SK-N-SH treated with all-trans-retinoic acid at 6 μM for 48 hours (cell line): ENCODE measurements at regions not wholly inside any gene's neighbourhood (a gene's known extent, or its start where the extent isn't known, plus 50 kb on each side); places are given as distances from the start of the nearest gene placed in this dataset.

ENCODE experiments used
- ATAC-seq: fragments of 200-7000 bp; cut with Tn5 transposase; 3 replicates; pipeline ENCODE4 v1.9.1; 2020; ENCODE audit warnings: mild to moderate bottlenecking, moderate library complexity
- ARNTL ChIP-seq: fragments of 450-650 bp; formaldehyde crosslinking; IDR thresholded peaks from 2 replicates; pipeline ENCODE4 v1.5.0; 2020; ENCODE audit warnings: low read depth, mild to moderate bottlenecking, moderate library complexity, borderline replicate concordance
- CREB5 ChIP-seq: fragments of 250-450 bp; sonication (Bioruptor Pico); IDR thresholded peaks from 2 replicates; pipeline ENCODE4 v1.5.1; 2020; ENCODE audit warnings: low read depth, mild to moderate bottlenecking, moderate library complexity
- ESRRG ChIP-seq: fragments of 250-450 bp; sonication (Bioruptor Pico); IDR thresholded peaks from 2 replicates; pipeline ENCODE4 v1.6.1; 2021; ENCODE audit warnings: mild to moderate bottlenecking
- GLIS3 ChIP-seq: fragments of 250-450 bp; sonication (Bioruptor Pico); IDR thresholded peaks from 2 replicates; pipeline ENCODE4 v1.5.0; 2020; ENCODE audit warnings: mild to moderate bottlenecking, moderate library complexity
- PATZ1 ChIP-seq: fragments of 250-450 bp; sonication (Bioruptor Pico); IDR thresholded peaks from 2 replicates; pipeline ENCODE4 v1.8.0; 2020; ENCODE audit warnings: mild to moderate bottlenecking, moderate library complexity, borderline replicate concordance
- POU6F1 ChIP-seq: fragments of 250-450 bp; sonication (Bioruptor Pico); IDR thresholded peaks from 2 replicates; pipeline ENCODE4 v1.8.0; 2021; ENCODE audit warnings: low read depth, mild to moderate bottlenecking, moderate library complexity, borderline replicate concordance
- PPARA ChIP-seq: fragments of 250-450 bp; sonication (Bioruptor Pico); IDR thresholded peaks from 2 replicates; pipeline ENCODE4 v1.5.0; 2020; ENCODE audit warnings: mild to moderate bottlenecking, borderline replicate concordance
- SNAI2 ChIP-seq: fragments of 250-450 bp; sonication (Bioruptor Pico); IDR thresholded peaks from 2 replicates; pipeline ENCODE4 v1.5.0; 2020; ENCODE audit warnings: mild to moderate bottlenecking, moderate library complexity
- TCF4 ChIP-seq: fragments of 250-450 bp; sonication (Bioruptor Pico); IDR thresholded peaks from 2 replicates; pipeline ENCODE4 v1.8.0; 2021; ENCODE audit warnings: mild to moderate bottlenecking, moderate library complexity, borderline replicate concordance
- TOX ChIP-seq: fragments of 250-450 bp; sonication (Bioruptor Pico); IDR thresholded peaks from 2 replicates; pipeline ENCODE4 v1.8.0; 2021; ENCODE audit warnings: mild to moderate bottlenecking, moderate library complexity, borderline replicate concordance
- ZC3H10 ChIP-seq: fragments of 250-450 bp; sonication (Bioruptor Pico); IDR thresholded peaks from 2 replicates; pipeline ENCODE4 v1.5.1; 2021; ENCODE audit warnings: mild to moderate bottlenecking, moderate library complexity
- ZFP3 ChIP-seq: fragments of 250-450 bp; sonication (Bioruptor Pico); IDR thresholded peaks from 2 replicates; pipeline ENCODE4 v1.5.0; 2020; ENCODE audit warnings: mild to moderate bottlenecking, moderate library complexity
- ZFP30 ChIP-seq: fragments of 450-650 bp; formaldehyde crosslinking; IDR thresholded peaks from 2 replicates; pipeline ENCODE4 v1.5.0; 2022; ENCODE audit warnings: mild to moderate bottlenecking, moderate library complexity
- ZNF70 ChIP-seq: fragments of 450-650 bp; formaldehyde crosslinking; IDR thresholded peaks from 2 replicates; pipeline ENCODE4 v1.5.0; 2020; ENCODE audit warnings: mild to moderate bottlenecking, moderate library complexity
- ZNF8 ChIP-seq: fragments of 450-650 bp; formaldehyde crosslinking; IDR thresholded peaks from 2 replicates; pipeline ENCODE4 v1.5.0; 2020; ENCODE audit warnings: mild to moderate bottlenecking, moderate library complexity
- TF ChIP-seq, protein P1 (sequence below): fragments of 250-450 bp; sonication (Bioruptor Pico); IDR thresholded peaks from 2 replicates; pipeline ENCODE4 v1.5.1; 2021; ENCODE audit warnings: mild to moderate bottlenecking, moderate library complexity
- TF ChIP-seq, protein P2 (sequence below): fragments of 250-450 bp; sonication (Bioruptor Pico); IDR thresholded peaks from 2 replicates; pipeline ENCODE4 v1.5.0; 2020; ENCODE audit warnings: mild to moderate bottlenecking, moderate library complexity

DNA sequence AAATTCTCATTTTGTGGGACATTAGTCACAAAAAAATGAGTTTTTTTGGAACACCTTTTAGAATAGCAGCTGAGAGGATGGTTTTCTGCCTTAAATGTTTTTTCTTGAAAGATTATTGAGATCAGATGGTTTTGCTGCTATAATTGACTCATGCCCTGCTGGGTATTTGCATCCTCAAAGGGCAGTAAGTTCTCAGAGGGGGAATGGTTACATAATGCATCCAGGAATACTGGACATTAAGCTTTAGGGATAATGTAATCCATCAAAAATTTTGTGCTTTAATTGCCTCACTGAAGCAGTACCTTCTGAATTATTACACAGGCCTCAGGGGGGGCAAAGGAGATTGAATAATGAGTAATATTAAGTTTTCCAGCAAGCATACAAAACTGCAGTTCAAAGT is 866.3 kb upstream of the SPRY2 start:
- TF ChIP-seq, protein P1, sequence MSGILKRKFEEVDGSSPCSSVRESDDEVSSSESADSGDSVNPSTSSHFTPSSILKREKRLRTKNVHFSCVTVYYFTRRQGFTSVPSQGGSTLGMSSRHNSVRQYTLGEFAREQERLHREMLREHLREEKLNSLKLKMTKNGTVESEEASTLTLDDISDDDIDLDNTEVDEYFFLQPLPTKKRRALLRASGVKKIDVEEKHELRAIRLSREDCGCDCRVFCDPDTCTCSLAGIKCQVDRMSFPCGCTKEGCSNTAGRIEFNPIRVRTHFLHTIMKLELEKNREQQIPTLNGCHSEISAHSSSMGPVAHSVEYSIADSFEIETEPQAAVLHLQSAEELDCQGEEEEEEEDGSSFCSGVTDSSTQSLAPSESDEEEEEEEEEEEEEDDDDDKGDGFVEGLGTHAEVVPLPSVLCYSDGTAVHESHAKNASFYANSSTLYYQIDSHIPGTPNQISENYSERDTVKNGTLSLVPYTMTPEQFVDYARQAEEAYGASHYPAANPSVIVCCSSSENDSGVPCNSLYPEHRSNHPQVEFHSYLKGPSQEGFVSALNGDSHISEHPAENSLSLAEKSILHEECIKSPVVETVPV (CRISPR knock-in tag): no peak
- TF ChIP-seq TCF4 (CRISPR knock-in tag): no peak
- TF ChIP-seq, protein P2, sequence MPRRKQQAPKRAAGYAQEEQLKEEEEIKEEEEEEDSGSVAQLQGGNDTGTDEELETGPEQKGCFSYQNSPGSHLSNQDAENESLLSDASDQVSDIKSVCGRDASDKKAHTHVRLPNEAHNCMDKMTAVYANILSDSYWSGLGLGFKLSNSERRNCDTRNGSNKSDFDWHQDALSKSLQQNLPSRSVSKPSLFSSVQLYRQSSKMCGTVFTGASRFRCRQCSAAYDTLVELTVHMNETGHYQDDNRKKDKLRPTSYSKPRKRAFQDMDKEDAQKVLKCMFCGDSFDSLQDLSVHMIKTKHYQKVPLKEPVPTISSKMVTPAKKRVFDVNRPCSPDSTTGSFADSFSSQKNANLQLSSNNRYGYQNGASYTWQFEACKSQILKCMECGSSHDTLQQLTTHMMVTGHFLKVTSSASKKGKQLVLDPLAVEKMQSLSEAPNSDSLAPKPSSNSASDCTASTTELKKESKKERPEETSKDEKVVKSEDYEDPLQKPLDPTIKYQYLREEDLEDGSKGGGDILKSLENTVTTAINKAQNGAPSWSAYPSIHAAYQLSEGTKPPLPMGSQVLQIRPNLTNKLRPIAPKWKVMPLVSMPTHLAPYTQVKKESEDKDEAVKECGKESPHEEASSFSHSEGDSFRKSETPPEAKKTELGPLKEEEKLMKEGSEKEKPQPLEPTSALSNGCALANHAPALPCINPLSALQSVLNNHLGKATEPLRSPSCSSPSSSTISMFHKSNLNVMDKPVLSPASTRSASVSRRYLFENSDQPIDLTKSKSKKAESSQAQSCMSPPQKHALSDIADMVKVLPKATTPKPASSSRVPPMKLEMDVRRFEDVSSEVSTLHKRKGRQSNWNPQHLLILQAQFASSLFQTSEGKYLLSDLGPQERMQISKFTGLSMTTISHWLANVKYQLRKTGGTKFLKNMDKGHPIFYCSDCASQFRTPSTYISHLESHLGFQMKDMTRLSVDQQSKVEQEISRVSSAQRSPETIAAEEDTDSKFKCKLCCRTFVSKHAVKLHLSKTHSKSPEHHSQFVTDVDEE (CRISPR knock-in tag): no peak
- no peak for TF ChIP-seq PATZ1 (CRISPR knock-in tag)
- no peak for ATAC-seq

DNA sequence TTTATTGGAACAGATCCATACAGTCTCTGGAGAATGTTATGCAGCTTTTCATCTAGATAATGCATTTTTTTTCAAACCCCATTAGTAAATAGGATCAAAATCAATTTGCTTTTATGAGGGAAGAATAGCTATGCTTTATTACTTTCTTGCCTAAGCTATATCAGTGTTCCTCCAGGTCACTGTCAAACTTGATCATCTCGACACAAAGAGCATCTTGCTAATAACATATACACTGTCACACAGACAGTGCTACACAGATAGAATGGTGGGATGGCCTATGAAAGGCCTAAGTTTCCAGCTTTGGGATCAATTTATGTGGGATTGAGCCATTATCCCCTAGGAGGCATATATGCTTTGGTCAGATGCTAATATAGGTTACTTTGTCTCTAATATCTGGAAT is 862.9 kb upstream of the SPRY2 start:
- no peak for ATAC-seq

DNA sequence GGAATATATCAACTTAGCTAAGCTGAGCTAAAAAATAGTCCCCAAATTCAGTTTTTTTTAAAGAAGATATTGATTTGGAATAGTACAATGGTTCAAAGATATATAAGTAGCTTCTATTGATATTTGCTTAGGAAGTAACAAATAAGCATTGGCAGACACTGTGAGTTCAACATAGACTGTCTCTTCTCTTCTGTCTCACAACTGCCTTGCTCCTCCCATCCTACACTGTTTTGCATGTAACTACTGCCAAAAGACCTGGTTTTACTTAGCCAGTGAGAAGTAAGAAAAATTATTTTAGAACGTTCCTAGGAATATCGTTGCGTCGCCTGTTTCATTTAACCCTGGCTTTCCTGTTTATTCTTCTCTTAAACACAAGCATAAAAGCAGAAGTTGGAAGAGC is 859.0 kb upstream of the SPRY2 start:
- TF ChIP-seq PATZ1 (CRISPR knock-in tag) (no peak), ZNF8 (no peak), ZC3H10 (CRISPR knock-in tag) (no peak), POU6F1 (CRISPR knock-in tag) (no peak), PPARA (no peak), ZNF70 (no peak), ZFP3 (CRISPR knock-in tag) (no peak), ARNTL (CRISPR knock-in tag) (no peak), CREB5 (no peak)
- ATAC-seq: no peak

More for the DNA sequence above, 862.9 kb upstream of the SPRY2 start:
- no peak for TF ChIP-seq ESRRG (CRISPR knock-in tag)
- no peak for TF ChIP-seq ZC3H10 (CRISPR knock-in tag)
- TF ChIP-seq CREB5: no peak
- TF ChIP-seq ARNTL (CRISPR knock-in tag): no peak

DNA sequence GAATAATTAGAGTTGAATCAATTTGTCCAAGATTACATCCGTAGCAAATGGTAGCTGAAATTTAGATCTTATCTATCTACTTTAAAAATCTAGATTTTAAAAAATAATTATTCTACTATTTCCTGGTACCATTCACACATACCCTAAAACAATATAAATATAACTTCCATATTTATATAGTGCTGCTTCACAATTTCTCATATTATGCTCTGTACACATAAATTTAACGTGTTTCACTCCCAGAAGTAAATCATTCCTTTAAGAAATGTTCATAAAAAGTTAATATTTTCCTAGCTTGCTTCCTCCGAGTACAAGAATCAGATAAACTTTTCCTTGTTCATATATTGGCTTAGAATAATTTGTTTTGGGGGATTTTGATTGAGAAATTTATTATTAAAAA is 857.0 kb upstream of the SPRY2 start:
- ATAC-seq: no peak
- TF ChIP-seq SNAI2 (CRISPR knock-in tag): no peak
- TF ChIP-seq ZFP30 (CRISPR knock-in tag): no peak
- TF ChIP-seq ESRRG (CRISPR knock-in tag): no peak
- no peak for TF ChIP-seq ZC3H10 (CRISPR knock-in tag)
- TF ChIP-seq PATZ1 (CRISPR knock-in tag): no peak
- TF ChIP-seq ARNTL (CRISPR knock-in tag): no peak
- no peak for TF ChIP-seq ZFP3 (CRISPR knock-in tag)
- TF ChIP-seq ZNF70: no peak
- TF ChIP-seq TOX (CRISPR knock-in tag): no peak
- no peak for TF ChIP-seq TCF4 (CRISPR knock-in tag)
- no peak for TF ChIP-seq POU6F1 (CRISPR knock-in tag)
- TF ChIP-seq GLIS3 (CRISPR knock-in tag): no peak
- no peak for TF ChIP-seq PPARA
